ENCODE measurements at regions not wholly inside any gene's neighbourhood (a gene's known extent, or its start where the extent isn't known, plus 50 kb on each side); places are given as distances from the start of the nearest gene placed in this dataset.
"Not testable (repeated sequence)": the region's sequence is repeated elsewhere in the genome, so short reads cannot be mapped to it uniquely, and the experiment has no call there.

GRCh38 chr10:21379143-21379542, 146.3 kb downstream of the SKIDA1 start:
- peaks cover 4% of the 10 kb centered on the region for H3K4me1 ChIP-seq (ENCODE audit: control insufficient read depth, insufficient read depth, low read length)
- H3K4me3 ChIP-seq (ENCODE audit: low read length), result no peak overlapping the region
- no peaks in the 10 kb centered on the region for H3K27me3 ChIP-seq (ENCODE audit: control insufficient read depth, insufficient read depth, low read length)
- H3K4me2 ChIP-seq (ENCODE audit: low read length), result no peak overlapping the region
- H3K9ac ChIP-seq (ENCODE audit: low read depth, low read length), result no peak overlapping the region
- H3K36me3 ChIP-seq (ENCODE audit: insufficient read depth, low read length), result no peaks in the 10 kb centered on the region
- no peaks in the 10 kb centered on the region for H3K9me3 ChIP-seq (replicated peaks; ENCODE audit: low read length)

- not testable (repeated sequence) for H3K9me3 ChIP-seq (replicated peaks; ENCODE audit: low read length); H3K9ac ChIP-seq (ENCODE audit: low read depth, low read length); H3K27me3 ChIP-seq (ENCODE audit: control insufficient read depth, insufficient read depth, low read length); H3K4me3 ChIP-seq (ENCODE audit: low read length); H3K4me2 ChIP-seq (ENCODE audit: low read length); H3K36me3 ChIP-seq (ENCODE audit: insufficient read depth, low read length)
- H3K4me1 ChIP-seq (ENCODE audit: control insufficient read depth, insufficient read depth, low read length), result peaks cover 11% of the 10 kb centered on the region
Observed at GRCh38 chr10:21375274-21375673, 150.2 kb downstream of the SKIDA1 start.

- H3K36me3 ChIP-seq (ENCODE audit: insufficient read depth, low read length); H3K9ac ChIP-seq (ENCODE audit: low read depth, low read length); H3K27me3 ChIP-seq (ENCODE audit: control insufficient read depth, insufficient read depth, low read length); H3K4me2 ChIP-seq (ENCODE audit: low read length); H3K9me3 ChIP-seq (replicated peaks; ENCODE audit: low read length); H3K4me3 ChIP-seq (ENCODE audit: low read length): not testable (repeated sequence)
- peaks cover 11% of the 10 kb centered on the region for H3K4me1 ChIP-seq (ENCODE audit: control insufficient read depth, insufficient read depth, low read length)
Observed at GRCh38 chr10:21373881-21374280, 151.6 kb downstream of the SKIDA1 start.

GRCh38 chr10:21372651-21373410, 152.7 kb downstream of the SKIDA1 start:
- H3K4me1 ChIP-seq (ENCODE audit: control insufficient read depth, insufficient read depth, low read length), result peaks cover 11% of the 10 kb centered on the region
- no peak overlapping the region for H3K9ac ChIP-seq (ENCODE audit: low read depth, low read length)
- peak overlapping the region; percentile 43 for H3K4me3 ChIP-seq (ENCODE audit: low read length)
- H3K27me3 ChIP-seq (ENCODE audit: control insufficient read depth, insufficient read depth, low read length), result no peaks in the 10 kb centered on the region
- H3K36me3 ChIP-seq (ENCODE audit: insufficient read depth, low read length), result no peaks in the 10 kb centered on the region
- peak overlapping the region; percentile 76 for H3K4me2 ChIP-seq (ENCODE audit: low read length)
- H3K9me3 ChIP-seq (replicated peaks; ENCODE audit: low read length), result no peaks in the 10 kb centered on the region

GRCh38 chr10:21369697-21370096, 155.8 kb downstream of the SKIDA1 start:
- peaks cover 17% of the 10 kb centered on the region for H3K4me1 ChIP-seq (ENCODE audit: control insufficient read depth, insufficient read depth, low read length)
- no peaks in the 10 kb centered on the region for H3K36me3 ChIP-seq (ENCODE audit: insufficient read depth, low read length)
- no peak overlapping the region for H3K4me3 ChIP-seq (ENCODE audit: low read length)
- no peak overlapping the region for H3K9ac ChIP-seq (ENCODE audit: low read depth, low read length)
- H3K4me2 ChIP-seq (ENCODE audit: low read length), result no peak overlapping the region
- H3K9me3 ChIP-seq (replicated peaks; ENCODE audit: low read length), result no peaks in the 10 kb centered on the region
- H3K27me3 ChIP-seq (ENCODE audit: control insufficient read depth, insufficient read depth, low read length), result no peaks in the 10 kb centered on the region

- Histone ChIP-seq H3K4me1 (ENCODE audit: control insufficient read depth, insufficient read depth, low read length) (peaks cover 21% of the 10 kb centered on the region), H3K9ac (ENCODE audit: low read depth, low read length) (no peak overlapping the region), H3K27me3 (ENCODE audit: control insufficient read depth, insufficient read depth, low read length) (no peaks in the 10 kb centered on the region), H3K36me3 (ENCODE audit: insufficient read depth, low read length) (no peaks in the 10 kb centered on the region), H3K9me3 (replicated peaks; ENCODE audit: low read length) (no peaks in the 10 kb centered on the region), H3K4me3 (ENCODE audit: low read length) (no peak overlapping the region), H3K4me2 (ENCODE audit: low read length) (no peak overlapping the region)
Observed at GRCh38 chr10:21368728-21369425, 156.6 kb downstream of the SKIDA1 start.

GRCh38 chr10:21368022-21368582, 157.4 kb downstream of the SKIDA1 start:
- no peaks in the 10 kb centered on the region for H3K36me3 ChIP-seq (ENCODE audit: insufficient read depth, low read length)
- H3K9me3 ChIP-seq (replicated peaks; ENCODE audit: low read length), result no peaks in the 10 kb centered on the region
- H3K9ac ChIP-seq (ENCODE audit: low read depth, low read length), result no peak overlapping the region
- H3K4me2 ChIP-seq (ENCODE audit: low read length), result no peak overlapping the region
- peaks cover 26% of the 10 kb centered on the region for H3K4me1 ChIP-seq (ENCODE audit: control insufficient read depth, insufficient read depth, low read length)
- H3K27me3 ChIP-seq (ENCODE audit: control insufficient read depth, insufficient read depth, low read length), result no peaks in the 10 kb centered on the region
- H3K4me3 ChIP-seq (ENCODE audit: low read length), result no peak overlapping the region

- not testable (repeated sequence) for H3K9ac ChIP-seq (ENCODE audit: low read depth, low read length); H3K4me3 ChIP-seq (ENCODE audit: low read length); H3K9me3 ChIP-seq (replicated peaks; ENCODE audit: low read length); H3K4me2 ChIP-seq (ENCODE audit: low read length); H3K36me3 ChIP-seq (ENCODE audit: insufficient read depth, low read length); H3K27me3 ChIP-seq (ENCODE audit: control insufficient read depth, insufficient read depth, low read length)
- peaks cover 24% of the 10 kb centered on the region for H3K4me1 ChIP-seq (ENCODE audit: control insufficient read depth, insufficient read depth, low read length)
Observed at GRCh38 chr10:21366108-21366507, 159.4 kb downstream of the SKIDA1 start.

GRCh38 chr10:21364196-21365114, 161.0 kb downstream of the SKIDA1 start:
- Histone ChIP-seq H3K4me1 (ENCODE audit: control insufficient read depth, insufficient read depth, low read length) (peaks cover 24% of the 10 kb centered on the region), H3K36me3 (ENCODE audit: insufficient read depth, low read length) (no peaks in the 10 kb centered on the region), H3K9ac (ENCODE audit: low read depth, low read length) (peak overlapping the region; percentile 29), H3K4me3 (ENCODE audit: low read length) (no peak overlapping the region), H3K27me3 (ENCODE audit: control insufficient read depth, insufficient read depth, low read length) (no peaks in the 10 kb centered on the region), H3K4me2 (ENCODE audit: low read length) (peak overlapping the region; percentile 1), H3K9me3 (replicated peaks; ENCODE audit: low read length) (no peaks in the 10 kb centered on the region)

GRCh38 chr10:21363731-21364104, 161.8 kb downstream of the SKIDA1 start:
- Histone ChIP-seq H3K4me2 (ENCODE audit: low read length) (no peak overlapping the region), H3K36me3 (ENCODE audit: insufficient read depth, low read length) (no peaks in the 10 kb centered on the region), H3K4me3 (ENCODE audit: low read length) (no peak overlapping the region), H3K4me1 (ENCODE audit: control insufficient read depth, insufficient read depth, low read length) (peaks cover 24% of the 10 kb centered on the region), H3K9ac (ENCODE audit: low read depth, low read length) (no peak overlapping the region), H3K27me3 (ENCODE audit: control insufficient read depth, insufficient read depth, low read length) (no peaks in the 10 kb centered on the region), H3K9me3 (replicated peaks; ENCODE audit: low read length) (no peaks in the 10 kb centered on the region)

- Histone ChIP-seq H3K36me3 (ENCODE audit: insufficient read depth, low read length) (no peaks in the 10 kb centered on the region), H3K9ac (ENCODE audit: low read depth, low read length) (no peak overlapping the region), H3K4me1 (ENCODE audit: control insufficient read depth, insufficient read depth, low read length) (peaks cover 24% of the 10 kb centered on the region), H3K4me2 (ENCODE audit: low read length) (no peak overlapping the region), H3K27me3 (ENCODE audit: control insufficient read depth, insufficient read depth, low read length) (no peaks in the 10 kb centered on the region), H3K9me3 (replicated peaks; ENCODE audit: low read length) (no peaks in the 10 kb centered on the region), H3K4me3 (ENCODE audit: low read length) (no peak overlapping the region)
Observed at GRCh38 chr10:21363092-21363730, 162.3 kb downstream of the SKIDA1 start.
